ENCODE measurements at regions not wholly inside any gene's neighbourhood (a gene's known extent, or its start where the extent isn't known, plus 50 kb on each side); places are given as distances from the start of the nearest gene placed in this dataset.

DNA sequence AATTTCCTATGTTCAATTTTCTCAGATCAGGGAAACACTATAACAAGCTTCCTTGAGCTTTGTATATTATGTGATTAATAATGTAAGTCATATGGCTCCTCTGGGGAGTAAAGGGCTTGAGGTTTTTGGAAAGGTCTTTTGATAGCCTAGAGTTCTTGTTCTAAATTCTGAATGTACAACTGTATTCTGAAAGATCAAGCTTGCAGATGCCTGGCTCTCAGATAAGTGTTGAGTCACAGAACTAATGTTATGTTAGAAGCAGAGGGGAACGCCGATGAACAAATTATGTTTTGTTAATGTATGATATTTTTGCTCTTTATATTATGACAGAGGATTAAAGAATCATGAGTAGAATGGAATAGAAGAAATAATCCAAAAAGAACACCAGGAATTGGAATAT lies 170.1 kb downstream of the RPRM start:
- Histone ChIP-seq H3K27me3 (ENCODE audit: control insufficient read depth in 4 of 4, insufficient read depth in 4 of 4, low read length in 3 of 4) (peaks cover 0 to 2% (median 0%) of the 10 kb centered on the region in 4 donors), H3K9me3 (ENCODE audit: control insufficient read depth in 4 of 4, low read length in 3 of 4) (no peaks in the 10 kb centered on the region), H3K36me3 (ENCODE audit: control insufficient read depth in 4 of 4, insufficient read depth in 3 of 4, low read depth in 1 of 4, low read length in 3 of 4) (no peaks in the 10 kb centered on the region), H3K9ac (ENCODE audit: low read depth in 1 of 2, low read length in 2 of 2) (no peak overlapping the region), H3K4me3 (ENCODE audit: low read depth in 1 of 3, low read length in 3 of 3) (no peak overlapping the region), H3K4me1 (ENCODE audit: control insufficient read depth in 4 of 4, insufficient read depth in 4 of 4, low read length in 3 of 4) (no peaks in the 10 kb centered on the region), H3K27ac (ENCODE audit: low read depth in 1 of 2, low read length in 2 of 2) (no peak overlapping the region)
- DNase-seq (ENCODE audit: low spot score) = no peak
- no peak for TF ChIP-seq EGR1 (IDR thresholded peaks at IDR 0.05; ENCODE audit: low read depth in 2 of 2)
- TF ChIP-seq, protein P1, sequence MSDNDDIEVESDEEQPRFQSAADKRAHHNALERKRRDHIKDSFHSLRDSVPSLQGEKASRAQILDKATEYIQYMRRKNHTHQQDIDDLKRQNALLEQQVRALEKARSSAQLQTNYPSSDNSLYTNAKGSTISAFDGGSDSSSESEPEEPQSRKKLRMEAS (IDR thresholded peaks at IDR 0.05) = no peak
- TF ChIP-seq, protein P2, sequence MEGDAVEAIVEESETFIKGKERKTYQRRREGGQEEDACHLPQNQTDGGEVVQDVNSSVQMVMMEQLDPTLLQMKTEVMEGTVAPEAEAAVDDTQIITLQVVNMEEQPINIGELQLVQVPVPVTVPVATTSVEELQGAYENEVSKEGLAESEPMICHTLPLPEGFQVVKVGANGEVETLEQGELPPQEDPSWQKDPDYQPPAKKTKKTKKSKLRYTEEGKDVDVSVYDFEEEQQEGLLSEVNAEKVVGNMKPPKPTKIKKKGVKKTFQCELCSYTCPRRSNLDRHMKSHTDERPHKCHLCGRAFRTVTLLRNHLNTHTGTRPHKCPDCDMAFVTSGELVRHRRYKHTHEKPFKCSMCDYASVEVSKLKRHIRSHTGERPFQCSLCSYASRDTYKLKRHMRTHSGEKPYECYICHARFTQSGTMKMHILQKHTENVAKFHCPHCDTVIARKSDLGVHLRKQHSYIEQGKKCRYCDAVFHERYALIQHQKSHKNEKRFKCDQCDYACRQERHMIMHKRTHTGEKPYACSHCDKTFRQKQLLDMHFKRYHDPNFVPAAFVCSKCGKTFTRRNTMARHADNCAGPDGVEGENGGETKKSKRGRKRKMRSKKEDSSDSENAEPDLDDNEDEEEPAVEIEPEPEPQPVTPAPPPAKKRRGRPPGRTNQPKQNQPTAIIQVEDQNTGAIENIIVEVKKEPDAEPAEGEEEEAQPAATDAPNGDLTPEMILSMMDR (IDR thresholded peaks at IDR 0.05; ENCODE audit: low read depth, low read length, missing input control) = no peak
- TF ChIP-seq, protein P3, sequence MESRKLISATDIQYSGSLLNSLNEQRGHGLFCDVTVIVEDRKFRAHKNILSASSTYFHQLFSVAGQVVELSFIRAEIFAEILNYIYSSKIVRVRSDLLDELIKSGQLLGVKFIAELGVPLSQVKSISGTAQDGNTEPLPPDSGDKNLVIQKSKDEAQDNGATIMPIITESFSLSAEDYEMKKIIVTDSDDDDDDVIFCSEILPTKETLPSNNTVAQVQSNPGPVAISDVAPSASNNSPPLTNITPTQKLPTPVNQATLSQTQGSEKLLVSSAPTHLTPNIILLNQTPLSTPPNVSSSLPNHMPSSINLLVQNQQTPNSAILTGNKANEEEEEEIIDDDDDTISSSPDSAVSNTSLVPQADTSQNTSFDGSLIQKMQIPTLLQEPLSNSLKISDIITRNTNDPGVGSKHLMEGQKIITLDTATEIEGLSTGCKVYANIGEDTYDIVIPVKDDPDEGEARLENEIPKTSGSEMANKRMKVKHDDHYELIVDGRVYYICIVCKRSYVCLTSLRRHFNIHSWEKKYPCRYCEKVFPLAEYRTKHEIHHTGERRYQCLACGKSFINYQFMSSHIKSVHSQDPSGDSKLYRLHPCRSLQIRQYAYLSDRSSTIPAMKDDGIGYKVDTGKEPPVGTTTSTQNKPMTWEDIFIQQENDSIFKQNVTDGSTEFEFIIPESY (IDR thresholded peaks at IDR 0.05) = no peak
- no peak for TF ChIP-seq GABPA (IDR thresholded peaks at IDR 0.05 in 1 of 2, conservative IDR thresholded peaks at IDR 0.05 in 1 of 2)
- no peak for TF ChIP-seq JUND (IDR thresholded peaks at IDR 0.05)
- TF ChIP-seq SP1 (IDR thresholded peaks at IDR 0.05) = no peak
- no peak for TF ChIP-seq FOXA1 (IDR thresholded peaks at IDR 0.05)
- TF ChIP-seq NR2F2 (IDR thresholded peaks at IDR 0.05) = no peak
- WGBS = 84% methylated on average over 2 of the region's 2 CpGs

DNA sequence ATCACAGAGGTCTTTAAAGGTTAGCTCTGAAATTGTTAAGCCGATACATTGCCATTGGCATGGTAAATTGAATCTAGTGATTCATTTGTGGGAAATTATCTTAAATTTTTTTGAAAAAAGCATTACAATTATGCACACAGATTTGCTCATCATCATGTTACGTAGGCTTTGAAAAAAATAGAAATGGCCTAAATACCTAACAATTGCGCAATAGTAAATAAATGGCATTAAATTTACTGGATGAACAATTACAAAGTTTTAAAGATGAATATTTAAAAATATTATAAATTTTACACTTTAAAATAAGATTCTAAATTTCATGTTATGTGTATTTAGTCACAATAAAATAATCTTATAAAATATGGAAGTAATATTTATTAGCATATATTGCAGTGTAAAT lies 171.3 kb downstream of the RPRM start:
- TF ChIP-seq HNF4A (conservative IDR thresholded peaks at IDR 0.05) (no peak), GABPA (IDR thresholded peaks at IDR 0.05 in 1 of 2, conservative IDR thresholded peaks at IDR 0.05 in 1 of 2) (no peak), FOXA2 (IDR thresholded peaks at IDR 0.05) (no peak)
- TF ChIP-seq, protein P2 (IDR thresholded peaks at IDR 0.05; ENCODE audit: low read depth, low read length, missing input control) = no peak
- WGBS = 53% methylated on average over 3 of the region's 3 CpGs
- Histone ChIP-seq H3K27ac (ENCODE audit: low read depth in 1 of 2, low read length in 2 of 2) (no peak overlapping the region), H3K4me3 (ENCODE audit: low read depth in 1 of 3, low read length in 3 of 3) (no peak overlapping the region), H3K36me3 (ENCODE audit: control insufficient read depth in 4 of 4, insufficient read depth in 3 of 4, low read depth in 1 of 4, low read length in 3 of 4) (no peaks in the 10 kb centered on the region), H3K27me3 (ENCODE audit: control insufficient read depth in 4 of 4, insufficient read depth in 4 of 4, low read length in 3 of 4) (peaks cover 0 to 2% (median 0%) of the 10 kb centered on the region in 4 donors), H3K4me1 (ENCODE audit: control insufficient read depth in 4 of 4, insufficient read depth in 4 of 4, low read length in 3 of 4) (no peaks in the 10 kb centered on the region), H3K9me3 (ENCODE audit: control insufficient read depth in 4 of 4, low read length in 3 of 4) (no peaks in the 10 kb centered on the region), H3K9ac (ENCODE audit: low read depth in 1 of 2, low read length in 2 of 2) (no peak overlapping the region)
- DNase-seq (ENCODE audit: low spot score) = no peak

DNA sequence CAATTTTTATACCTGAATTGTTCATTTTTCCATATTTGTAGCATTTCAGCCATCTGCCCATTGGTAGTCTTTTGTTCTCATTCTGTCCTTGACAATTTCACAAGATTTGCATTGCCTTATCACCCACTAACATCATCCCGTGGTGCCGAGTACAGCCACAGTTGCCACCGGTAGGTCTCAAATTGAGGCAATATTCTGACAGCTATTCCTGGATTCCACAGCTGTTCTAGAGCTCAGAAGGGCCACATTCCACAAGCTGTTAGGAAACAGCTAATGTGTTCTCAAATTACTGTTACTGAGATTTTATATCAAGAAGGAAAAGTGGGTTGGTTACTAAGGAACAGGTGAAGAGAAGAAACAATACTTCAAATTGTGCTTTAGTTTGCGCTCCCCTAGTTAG lies 178.8 kb downstream of the RPRM start:
- Histone ChIP-seq H3K4me1 (ENCODE audit: control insufficient read depth in 4 of 4, insufficient read depth in 4 of 4, low read length in 3 of 4) (no peaks in the 10 kb centered on the region), H3K27ac (ENCODE audit: low read depth in 1 of 2, low read length in 2 of 2) (no peak overlapping the region), H3K36me3 (ENCODE audit: control insufficient read depth in 4 of 4, insufficient read depth in 3 of 4, low read depth in 1 of 4, low read length in 3 of 4) (no peaks in the 10 kb centered on the region), H3K9ac (ENCODE audit: low read depth in 1 of 2, low read length in 2 of 2) (no peak overlapping the region), H3K27me3 (ENCODE audit: control insufficient read depth in 4 of 4, insufficient read depth in 4 of 4, low read length in 3 of 4) (peaks cover 0 to 4% (median 0%) of the 10 kb centered on the region in 4 donors), H3K4me3 (ENCODE audit: low read depth in 1 of 3, low read length in 3 of 3) (no peak overlapping the region), H3K9me3 (ENCODE audit: control insufficient read depth in 4 of 4, low read length in 3 of 4) (no peaks in the 10 kb centered on the region)
- WGBS = 92% methylated on average over 4 of the region's 4 CpGs
- DNase-seq (ENCODE audit: low spot score) = no peak
- TF ChIP-seq RAD21 (IDR thresholded peaks at IDR 0.05) (no peak), TAF1 (conservative IDR thresholded peaks at IDR 0.05) (no peak), FOXA2 (IDR thresholded peaks at IDR 0.05) (no peak), NR2F2 (IDR thresholded peaks at IDR 0.05) (no peak), HNF4G (IDR thresholded peaks at IDR 0.05) (no peak), JUND (IDR thresholded peaks at IDR 0.05) (no peak), EGR1 (IDR thresholded peaks at IDR 0.05; ENCODE audit: low read depth in 2 of 2) (no peak), YY1 (IDR thresholded peaks at IDR 0.05) (no peak)
- TF ChIP-seq, protein P1 (IDR thresholded peaks at IDR 0.05) = no peak
- TF ChIP-seq, protein P4, sequence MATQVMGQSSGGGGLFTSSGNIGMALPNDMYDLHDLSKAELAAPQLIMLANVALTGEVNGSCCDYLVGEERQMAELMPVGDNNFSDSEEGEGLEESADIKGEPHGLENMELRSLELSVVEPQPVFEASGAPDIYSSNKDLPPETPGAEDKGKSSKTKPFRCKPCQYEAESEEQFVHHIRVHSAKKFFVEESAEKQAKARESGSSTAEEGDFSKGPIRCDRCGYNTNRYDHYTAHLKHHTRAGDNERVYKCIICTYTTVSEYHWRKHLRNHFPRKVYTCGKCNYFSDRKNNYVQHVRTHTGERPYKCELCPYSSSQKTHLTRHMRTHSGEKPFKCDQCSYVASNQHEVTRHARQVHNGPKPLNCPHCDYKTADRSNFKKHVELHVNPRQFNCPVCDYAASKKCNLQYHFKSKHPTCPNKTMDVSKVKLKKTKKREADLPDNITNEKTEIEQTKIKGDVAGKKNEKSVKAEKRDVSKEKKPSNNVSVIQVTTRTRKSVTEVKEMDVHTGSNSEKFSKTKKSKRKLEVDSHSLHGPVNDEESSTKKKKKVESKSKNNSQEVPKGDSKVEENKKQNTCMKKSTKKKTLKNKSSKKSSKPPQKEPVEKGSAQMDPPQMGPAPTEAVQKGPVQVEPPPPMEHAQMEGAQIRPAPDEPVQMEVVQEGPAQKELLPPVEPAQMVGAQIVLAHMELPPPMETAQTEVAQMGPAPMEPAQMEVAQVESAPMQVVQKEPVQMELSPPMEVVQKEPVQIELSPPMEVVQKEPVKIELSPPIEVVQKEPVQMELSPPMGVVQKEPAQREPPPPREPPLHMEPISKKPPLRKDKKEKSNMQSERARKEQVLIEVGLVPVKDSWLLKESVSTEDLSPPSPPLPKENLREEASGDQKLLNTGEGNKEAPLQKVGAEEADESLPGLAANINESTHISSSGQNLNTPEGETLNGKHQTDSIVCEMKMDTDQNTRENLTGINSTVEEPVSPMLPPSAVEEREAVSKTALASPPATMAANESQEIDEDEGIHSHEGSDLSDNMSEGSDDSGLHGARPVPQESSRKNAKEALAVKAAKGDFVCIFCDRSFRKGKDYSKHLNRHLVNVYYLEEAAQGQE (IDR thresholded peaks at IDR 0.05) = no peak

Data from liver (tissue), 8 donors.